ENCODE measurements at regions not wholly inside any gene's neighbourhood (a gene's known extent, or its start where the extent isn't known, plus 50 kb on each side); places are given as distances from the start of the nearest gene placed in this dataset.
"Not testable (repeated sequence)": the region's sequence is repeated elsewhere in the genome, so short reads cannot be mapped to it uniquely, and the experiment has no call there.

- Histone ChIP-seq H3K27me3 (replicated peaks; ENCODE audit: insufficient read depth) (no peaks in the 10 kb centered on the region), H3K4me1 (replicated peaks) (no peaks in the 10 kb centered on the region), H3K27ac (no peak overlapping the region), H3K9me3 (no peaks in the 10 kb centered on the region), H3K4me3 (no peak overlapping the region), H3K36me3 (no peaks in the 10 kb centered on the region)
- 42% methylated on average over 3 of the region's 3 CpGs for WGBS
- intact Hi-C loops (cut with DNase I): no loop called here
- no peak for DNase-seq (ENCODE audit: low spot score)
- TF ChIP-seq, protein P1, sequence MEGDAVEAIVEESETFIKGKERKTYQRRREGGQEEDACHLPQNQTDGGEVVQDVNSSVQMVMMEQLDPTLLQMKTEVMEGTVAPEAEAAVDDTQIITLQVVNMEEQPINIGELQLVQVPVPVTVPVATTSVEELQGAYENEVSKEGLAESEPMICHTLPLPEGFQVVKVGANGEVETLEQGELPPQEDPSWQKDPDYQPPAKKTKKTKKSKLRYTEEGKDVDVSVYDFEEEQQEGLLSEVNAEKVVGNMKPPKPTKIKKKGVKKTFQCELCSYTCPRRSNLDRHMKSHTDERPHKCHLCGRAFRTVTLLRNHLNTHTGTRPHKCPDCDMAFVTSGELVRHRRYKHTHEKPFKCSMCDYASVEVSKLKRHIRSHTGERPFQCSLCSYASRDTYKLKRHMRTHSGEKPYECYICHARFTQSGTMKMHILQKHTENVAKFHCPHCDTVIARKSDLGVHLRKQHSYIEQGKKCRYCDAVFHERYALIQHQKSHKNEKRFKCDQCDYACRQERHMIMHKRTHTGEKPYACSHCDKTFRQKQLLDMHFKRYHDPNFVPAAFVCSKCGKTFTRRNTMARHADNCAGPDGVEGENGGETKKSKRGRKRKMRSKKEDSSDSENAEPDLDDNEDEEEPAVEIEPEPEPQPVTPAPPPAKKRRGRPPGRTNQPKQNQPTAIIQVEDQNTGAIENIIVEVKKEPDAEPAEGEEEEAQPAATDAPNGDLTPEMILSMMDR (IDR thresholded peaks at IDR 0.05): no peak
- no peak for TF ChIP-seq POLR2A (IDR thresholded peaks at IDR 0.05)
- no peak for TF ChIP-seq POLR2AphosphoS5 (IDR thresholded peaks at IDR 0.05)
Observed at GRCh38 chr3:166829896-166830295, 550.2 kb downstream of the ZBBX start.

DNA sequence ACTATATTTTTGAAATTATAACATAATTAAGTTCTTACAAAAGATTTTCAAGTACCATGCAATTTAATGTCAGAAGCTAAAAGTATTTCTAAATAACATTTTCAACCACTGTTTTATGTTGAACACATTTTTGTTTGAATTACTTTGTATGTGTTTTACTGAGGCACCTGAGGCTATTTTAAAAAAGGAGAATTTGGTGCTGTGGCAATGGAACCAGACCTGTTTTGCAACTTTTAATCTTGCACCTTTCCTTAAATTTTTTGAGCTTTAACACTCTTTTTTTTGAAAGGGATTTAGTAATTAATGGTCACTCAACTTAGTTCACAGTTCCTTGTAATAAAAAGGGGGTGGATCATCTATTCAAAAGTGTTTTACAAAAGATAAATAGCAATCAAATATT lies 561.6 kb downstream of the ZBBX start:
- no peak overlapping the region for H3K27ac ChIP-seq
- TF ChIP-seq, protein P1 (IDR thresholded peaks at IDR 0.05): no peak
- TF ChIP-seq POLR2AphosphoS5 (IDR thresholded peaks at IDR 0.05) (no peak), POLR2A (IDR thresholded peaks at IDR 0.05) (no peak)

DNA sequence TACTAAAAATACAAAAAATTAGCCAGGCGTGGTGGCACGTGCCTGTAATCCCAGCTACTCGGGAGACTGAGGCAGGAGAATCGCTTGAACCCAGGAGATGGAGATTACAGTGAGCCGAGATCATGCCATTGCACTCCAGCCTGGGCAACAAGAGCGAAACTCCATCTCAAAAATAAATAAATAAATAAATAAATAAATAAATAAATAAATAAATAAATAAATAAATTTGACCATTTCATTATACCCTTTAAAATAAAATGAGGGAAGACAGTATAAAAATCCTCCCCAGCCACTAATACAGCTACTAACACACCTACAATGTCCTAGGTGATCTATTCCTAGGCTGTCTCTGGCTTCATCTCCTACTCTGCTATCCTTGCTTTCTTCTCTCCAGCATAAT lies 562.8 kb downstream of the ZBBX start:
- H3K36me3 ChIP-seq; H3K4me3 ChIP-seq; H3K27ac ChIP-seq; H3K27me3 ChIP-seq (replicated peaks; ENCODE audit: insufficient read depth); DNase-seq (ENCODE audit: low spot score); H3K9me3 ChIP-seq; intact Hi-C loops (cut with DNase I); H3K4me1 ChIP-seq (replicated peaks): not testable (repeated sequence)
- 95% methylated on average over 6 of the region's 6 CpGs for WGBS

More for the DNA sequence above, 561.6 kb downstream of the ZBBX start:
- no peaks in the 10 kb centered on the region for H3K27me3 ChIP-seq (replicated peaks; ENCODE audit: insufficient read depth)
- H3K4me3 ChIP-seq: no peak overlapping the region
- intact Hi-C loops (cut with DNase I): no loop called here
- H3K4me1 ChIP-seq (replicated peaks): no peaks in the 10 kb centered on the region
- H3K9me3 ChIP-seq: no peaks in the 10 kb centered on the region
- H3K36me3 ChIP-seq: no peaks in the 10 kb centered on the region
- DNase-seq (ENCODE audit: low spot score): no peak

DNA sequence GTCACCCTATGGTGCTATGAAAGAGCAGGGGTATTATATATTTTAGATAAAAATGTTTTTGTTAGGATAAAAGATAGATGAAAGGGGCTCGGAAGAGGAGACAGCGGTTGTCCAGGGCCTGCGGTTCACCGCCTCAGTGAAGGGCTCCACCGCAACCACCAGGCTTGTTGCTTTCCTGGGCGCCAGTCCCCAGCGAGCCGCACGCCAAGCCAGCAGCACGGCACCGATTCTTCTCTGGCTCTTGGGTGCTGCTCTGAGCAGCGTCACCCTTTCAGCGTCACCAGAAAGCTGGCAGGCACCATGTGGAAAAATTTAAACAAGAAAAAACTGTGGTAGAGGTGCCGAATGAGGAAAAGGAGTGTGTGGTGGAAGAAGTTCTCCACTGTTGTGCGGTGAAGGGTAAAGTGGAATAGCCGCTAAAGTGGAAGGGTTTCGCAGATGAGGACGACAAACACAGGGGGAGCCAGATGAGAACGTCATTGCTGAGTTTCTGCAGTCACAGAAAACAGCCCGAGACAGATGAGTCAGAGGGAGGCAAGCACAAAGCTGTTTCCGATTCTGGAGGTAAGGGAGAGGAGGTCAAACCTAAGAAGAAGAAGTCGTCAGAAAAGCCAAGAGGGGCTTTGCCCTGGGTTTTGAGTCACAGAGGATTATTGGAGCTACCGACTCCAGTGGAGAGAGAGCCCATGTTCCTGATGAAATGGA lies 569.2 kb downstream of the ZBBX start:
- H3K27me3 ChIP-seq (replicated peaks; ENCODE audit: insufficient read depth): no peaks in the 10 kb centered on the region
- H3K4me3 ChIP-seq: no peak overlapping the region
- intact Hi-C loops (cut with DNase I): no loop called here
- no peaks in the 10 kb centered on the region for H3K36me3 ChIP-seq
- no peaks in the 10 kb centered on the region for H3K4me1 ChIP-seq (replicated peaks)
- TF ChIP-seq, protein P1 (IDR thresholded peaks at IDR 0.05): no peak
- TF ChIP-seq POLR2A (IDR thresholded peaks at IDR 0.05) (no peak), POLR2AphosphoS5 (IDR thresholded peaks at IDR 0.05) (no peak)
- no peak overlapping the region for H3K27ac ChIP-seq
- DNase-seq (ENCODE audit: low spot score): no peak
- 92% methylated on average over 23 of the region's 23 CpGs for WGBS
- H3K9me3 ChIP-seq: no peaks in the 10 kb centered on the region

DNA sequence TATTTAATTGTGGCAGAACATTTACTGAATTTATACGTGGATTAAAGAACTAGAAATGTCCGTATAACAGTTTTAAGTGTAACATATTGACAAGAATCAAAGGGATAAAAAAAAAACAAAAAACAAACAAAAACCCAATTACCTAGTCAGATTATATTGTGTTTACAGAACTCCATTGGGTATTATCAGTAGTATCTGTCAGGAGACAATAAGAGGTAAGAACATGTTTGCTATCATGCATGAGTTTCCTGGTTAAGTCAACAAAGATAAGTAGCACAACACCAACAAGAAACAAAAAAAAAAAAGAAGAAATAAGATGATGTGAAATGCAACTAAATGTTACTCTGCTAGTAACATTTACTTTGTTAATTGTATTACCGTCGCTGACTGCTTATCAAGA lies 570.6 kb downstream of the ZBBX start:
- Histone ChIP-seq H3K27me3 (replicated peaks; ENCODE audit: insufficient read depth) (no peaks in the 10 kb centered on the region), H3K27ac (no peak overlapping the region), H3K36me3 (no peaks in the 10 kb centered on the region), H3K9me3 (no peaks in the 10 kb centered on the region), H3K4me1 (replicated peaks) (no peaks in the 10 kb centered on the region), H3K4me3 (no peak overlapping the region)
- no peak for DNase-seq (ENCODE audit: low spot score)
- WGBS: 85% methylated on average over 4 of the region's 4 CpGs
- TF ChIP-seq, protein P1 (IDR thresholded peaks at IDR 0.05): no peak
- TF ChIP-seq POLR2AphosphoS5 (IDR thresholded peaks at IDR 0.05) (no peak), POLR2A (IDR thresholded peaks at IDR 0.05) (no peak)
- intact Hi-C loops (cut with DNase I): no loop called here

All from prostate gland (tissue), 2 donors.